Thymus (tissue), 11 donors: ENCODE measurements at regions not wholly inside any gene's neighbourhood (a gene's known extent, or its start where the extent isn't known, plus 50 kb on each side); places are given as distances from the start of the nearest gene placed in this dataset.

Experiments
- DNase-seq, 9 donors: peaks; one replicate each; pipeline ENCODE4 v3.0.0-alpha.2; 2013; ENCODE audit warnings: low spot score in 9 of 9, low read depth in 6 of 9, missing footprints in 1 of 9
- H3K27ac ChIP-seq, 2 donors: one replicate each; pipeline ENCODE4 v1.5.1; 2013; ENCODE audit warnings: control low read depth in 1 of 2, low read depth in 1 of 2, low read length in 1 of 2, mild to moderate bottlenecking in 1 of 2, moderate library complexity in 1 of 2
- H3K27me3 ChIP-seq, 2 donors: one replicate each; pipeline ENCODE4 v1.5.1; 2013; ENCODE audit warnings: low read length in 1 of 2; ENCODE audit not compliant: control insufficient read depth in 2 of 2, insufficient read depth in 1 of 2
- H3K36me3 ChIP-seq, 2 donors: one replicate each; pipeline ENCODE4 v1.5.1; 2013; ENCODE audit warnings: low read length in 1 of 2, mild to moderate bottlenecking in 1 of 2, moderate library complexity in 1 of 2; ENCODE audit not compliant: control insufficient read depth in 2 of 2, insufficient read depth in 2 of 2
- H3K4me1 ChIP-seq, 2 donors: one replicate each; pipeline ENCODE4 v1.5.1; 2013; ENCODE audit warnings: low read length in 2 of 2; ENCODE audit not compliant: control insufficient read depth in 2 of 2, insufficient read depth in 2 of 2
- H3K4me3 ChIP-seq, 2 donors: one replicate each; pipeline ENCODE4 v1.5.1; 2013; ENCODE audit warnings: low read length in 2 of 2, control low read depth in 1 of 2, mild to moderate bottlenecking in 1 of 2
- H3K9me3 ChIP-seq, 2 donors: one replicate each; pipeline ENCODE4 v1.5.1; 2013; ENCODE audit warnings: low read length in 1 of 2, mild to moderate bottlenecking in 1 of 2; ENCODE audit not compliant: control insufficient read depth in 2 of 2, insufficient read depth in 1 of 2
- WGBS: extraction: QIAGEN DNeasy Blood & Tissue Kit; methylation state at CpG from one replicate; pipeline ENCODE4 v1.1.7; 2013; 5-methylcytosine and 5-hydroxymethylcytosine counted together
- donor health status: healthy.

DNA sequence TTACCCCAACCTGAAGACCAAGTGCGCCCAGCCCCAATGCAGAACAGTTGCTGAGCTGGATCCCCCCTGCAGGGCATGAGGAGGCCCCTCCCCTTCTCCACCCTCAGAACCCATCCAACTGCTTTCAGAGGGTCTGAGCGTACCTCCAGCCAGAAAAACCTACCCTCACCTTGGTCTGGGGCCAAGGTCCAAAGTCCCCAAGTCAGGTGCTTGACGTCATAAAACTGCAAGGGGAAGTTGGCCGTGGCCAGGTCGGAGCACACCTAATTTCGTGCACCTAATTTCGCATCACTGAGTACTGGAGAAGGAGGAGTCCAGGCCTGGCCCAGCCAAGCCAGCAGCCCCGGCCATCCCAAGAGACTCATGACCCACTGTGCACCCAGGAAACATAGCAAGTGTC is 289.8 kb downstream of the CTTN start:
- no peaks in the 10 kb centered on the region for H3K36me3 ChIP-seq
- H3K4me3 ChIP-seq: no peak overlapping the region
- H3K27me3 ChIP-seq: no peaks in the 10 kb centered on the region
- H3K27ac ChIP-seq: no peak overlapping the region
- H3K9me3 ChIP-seq: no peaks in the 10 kb centered on the region
- WGBS: 87% methylated on average over 8 of the region's 8 CpGs
- H3K4me1 ChIP-seq: no peaks in the 10 kb centered on the region
- DNase-seq: no peak

DNA sequence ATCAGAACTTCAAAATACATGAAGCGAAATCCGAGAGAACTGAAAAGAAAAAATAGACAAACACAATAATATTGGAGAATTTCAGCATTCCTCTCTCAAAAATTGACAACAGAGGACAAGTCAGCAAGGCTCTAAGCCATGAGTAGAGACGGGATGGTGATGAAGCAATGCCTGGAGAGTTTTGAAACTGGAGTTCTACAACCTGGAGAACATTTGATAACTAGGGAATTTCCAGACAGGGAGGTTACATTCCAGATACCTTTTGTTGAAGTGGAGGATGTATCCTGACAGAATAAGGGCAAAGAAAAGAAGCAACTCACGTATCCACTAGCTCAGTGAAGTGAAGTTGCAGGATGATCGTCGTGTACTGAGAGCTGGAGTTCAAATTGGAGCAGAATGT is 291.4 kb downstream of the CTTN start:
- H3K36me3 ChIP-seq: no peaks in the 10 kb centered on the region
- no peak overlapping the region for H3K4me3 ChIP-seq
- H3K9me3 ChIP-seq: no peaks in the 10 kb centered on the region
- no peaks in the 10 kb centered on the region for H3K27me3 ChIP-seq
- no peaks in the 10 kb centered on the region for H3K4me1 ChIP-seq
- DNase-seq: no peak
- no peak overlapping the region for H3K27ac ChIP-seq
- WGBS: 91% methylated on average over 6 of the region's 6 CpGs

DNA sequence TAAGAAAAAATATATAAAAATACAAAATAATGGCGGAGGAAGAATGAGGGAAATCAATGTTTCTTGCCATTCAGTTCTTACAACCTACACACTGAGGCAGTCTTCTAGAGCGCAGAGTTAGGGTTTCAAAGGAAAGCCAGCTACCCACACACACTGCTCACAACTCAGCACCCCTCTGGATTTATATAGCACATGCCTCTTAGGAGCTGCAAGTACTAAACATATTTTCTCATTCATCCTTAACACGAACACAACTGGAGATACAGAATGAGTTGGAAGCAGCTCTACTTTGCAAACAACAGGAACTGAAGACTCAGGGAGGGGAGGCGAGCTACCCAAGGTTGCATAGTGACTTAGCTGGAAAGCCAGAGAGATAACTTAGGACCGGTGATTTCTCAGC is 293.8 kb downstream of the CTTN start:
- Histone ChIP-seq H3K9me3 (no peaks in the 10 kb centered on the region), H3K27ac (no peak overlapping the region), H3K4me1 (no peaks in the 10 kb centered on the region), H3K27me3 (no peaks in the 10 kb centered on the region), H3K36me3 (no peaks in the 10 kb centered on the region), H3K4me3 (no peak overlapping the region)
- 94% methylated on average over 5 of the region's 5 CpGs for WGBS
- no peak for DNase-seq

DNA sequence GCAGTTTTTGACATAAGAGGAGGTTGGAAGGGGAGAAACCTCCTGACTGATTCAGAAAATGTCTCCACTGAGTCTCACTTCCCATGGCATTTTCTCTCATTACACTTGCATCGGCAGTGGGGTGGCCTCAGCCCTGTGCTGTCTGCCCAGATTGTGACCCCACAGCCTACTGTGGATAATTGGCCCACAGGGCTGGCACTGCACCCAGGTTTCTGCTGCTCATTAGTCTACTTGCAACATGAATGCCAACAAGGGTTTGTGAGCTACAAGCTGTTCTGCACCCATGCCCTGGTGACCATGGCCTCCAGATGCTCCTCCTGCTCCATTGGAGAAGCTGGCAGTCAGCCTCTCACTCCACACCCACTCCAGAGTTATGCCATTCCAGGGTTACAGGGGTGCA is 296.0 kb downstream of the CTTN start:
- 96% methylated on average over 1 of the region's 1 CpG for WGBS
- Histone ChIP-seq H3K9me3 (no peaks in the 10 kb centered on the region), H3K36me3 (no peaks in the 10 kb centered on the region), H3K27ac (no peak overlapping the region), H3K4me3 (no peak overlapping the region), H3K27me3 (no peaks in the 10 kb centered on the region), H3K4me1 (no peaks in the 10 kb centered on the region)
- DNase-seq: no peak

DNA sequence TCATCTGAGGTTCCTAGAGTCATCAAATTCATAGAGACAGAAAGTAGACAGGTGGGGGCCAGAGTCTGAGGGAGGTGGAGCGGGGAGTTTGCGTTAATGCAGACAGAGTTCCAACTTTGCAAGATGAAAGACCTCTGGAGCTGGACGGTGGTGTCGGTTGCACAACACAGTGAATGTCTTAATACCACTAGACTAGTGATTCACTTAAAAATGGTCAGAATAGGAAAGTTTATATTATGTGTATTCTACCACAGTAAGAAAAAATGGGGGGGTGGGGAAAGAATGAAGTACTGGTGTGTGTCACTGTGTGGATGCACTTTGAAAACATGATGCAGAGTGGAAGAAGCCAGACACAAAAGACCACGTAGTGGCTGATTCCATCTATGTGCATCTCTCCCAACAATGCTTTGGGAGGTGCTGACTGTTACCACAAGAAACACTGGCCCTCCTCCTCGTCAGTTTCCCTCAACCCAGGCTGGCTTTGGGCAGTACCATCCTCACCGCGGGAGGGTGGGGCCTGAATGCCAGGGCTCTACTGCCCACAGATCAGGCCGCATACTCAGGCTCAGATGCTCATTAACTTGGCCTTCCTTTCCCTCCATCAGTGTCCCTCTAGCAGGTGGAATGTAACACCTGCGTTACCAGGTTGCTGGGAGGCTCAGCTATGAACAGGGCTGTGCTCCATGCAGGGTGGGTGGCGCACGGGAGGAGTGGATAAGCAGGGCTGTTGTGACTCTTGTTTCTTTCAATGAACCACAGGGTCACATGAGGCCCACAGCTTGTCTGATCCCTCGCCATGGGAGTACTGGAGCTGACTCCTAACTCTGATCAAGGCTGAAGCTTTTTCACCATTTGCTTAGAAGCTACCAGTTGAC is 297.0 kb downstream of the CTTN start:
- no peaks in the 10 kb centered on the region for H3K4me1 ChIP-seq
- H3K9me3 ChIP-seq: no peaks in the 10 kb centered on the region
- H3K4me3 ChIP-seq: no peak overlapping the region
- DNase-seq: no peak
- WGBS: 93% methylated on average over 13 of the region's 13 CpGs
- no peak overlapping the region for H3K27ac ChIP-seq
- no peaks in the 10 kb centered on the region for H3K27me3 ChIP-seq
- H3K36me3 ChIP-seq: no peaks in the 10 kb centered on the region

DNA sequence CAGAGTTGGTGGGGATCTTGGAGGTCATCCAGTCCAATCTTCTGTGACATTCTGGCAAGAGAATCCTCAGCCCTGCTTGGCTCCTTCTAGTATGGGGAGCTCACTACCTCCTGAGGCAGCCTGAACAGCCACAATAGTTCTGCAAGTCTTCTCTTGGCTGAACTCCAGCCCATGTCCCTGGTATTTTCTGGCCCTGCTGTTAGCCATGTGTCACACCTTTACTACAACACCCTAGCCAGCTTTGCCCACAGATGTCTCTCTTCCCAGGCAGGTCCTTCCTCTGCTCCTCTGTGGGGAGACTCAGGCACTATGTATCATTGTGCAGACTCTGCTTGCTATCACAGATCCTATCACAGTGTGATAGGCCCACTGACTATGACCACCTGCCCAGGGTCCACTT is 297.7 kb downstream of the CTTN start:
- Histone ChIP-seq H3K4me1 (no peaks in the 10 kb centered on the region), H3K27ac (no peak overlapping the region), H3K9me3 (no peaks in the 10 kb centered on the region), H3K36me3 (no peaks in the 10 kb centered on the region), H3K4me3 (no peak overlapping the region), H3K27me3 (no peaks in the 10 kb centered on the region)
- DNase-seq: no peak

DNA sequence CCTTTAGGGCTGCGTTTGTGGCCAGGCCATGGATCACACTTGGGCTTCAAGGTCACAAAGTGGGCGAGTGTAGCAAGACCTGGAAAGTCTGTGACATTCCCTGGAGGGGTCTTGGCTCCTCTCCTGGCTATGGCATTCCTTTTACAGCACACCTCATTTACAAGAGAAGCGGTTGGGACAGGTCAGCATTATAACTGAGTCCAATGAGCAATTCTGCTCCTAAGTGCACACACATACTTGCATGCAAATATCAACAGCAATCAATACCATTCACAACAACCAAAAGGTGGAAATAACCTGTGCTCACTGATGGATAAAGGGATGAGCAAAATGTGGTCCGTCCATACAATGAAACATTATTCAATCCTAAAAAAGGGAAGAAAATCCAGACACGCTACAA is 298.2 kb downstream of the CTTN start:
- Histone ChIP-seq H3K4me1 (no peaks in the 10 kb centered on the region), H3K36me3 (no peaks in the 10 kb centered on the region), H3K4me3 (no peak overlapping the region), H3K27me3 (no peaks in the 10 kb centered on the region), H3K9me3 (no peaks in the 10 kb centered on the region), H3K27ac (no peak overlapping the region)
- no peak for DNase-seq
- 95% methylated on average over 5 of the region's 5 CpGs for WGBS

DNA sequence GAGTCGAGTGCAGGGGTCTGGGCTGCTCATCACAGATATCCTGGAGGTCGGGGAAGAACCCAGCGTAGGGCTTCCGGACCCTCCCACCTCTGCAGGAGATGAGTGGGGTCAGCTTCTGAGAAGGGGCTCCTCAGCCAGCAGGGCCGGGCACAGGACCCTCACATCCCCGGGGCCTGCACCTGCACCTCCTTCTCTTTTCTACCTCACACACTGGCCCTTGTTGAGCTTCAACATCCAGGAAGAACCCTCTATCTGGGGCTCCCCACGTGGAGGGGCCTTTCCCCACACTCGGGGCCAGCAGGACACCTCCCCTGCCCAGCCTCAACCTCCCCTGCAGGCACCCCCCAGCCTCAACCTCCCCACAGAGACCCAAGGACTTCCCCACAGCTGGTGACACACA is 299.4 kb downstream of the CTTN start:
- no peaks in the 10 kb centered on the region for H3K36me3 ChIP-seq
- 88% methylated on average over 8 of the region's 8 CpGs for WGBS
- no peak overlapping the region for H3K4me3 ChIP-seq
- no peaks in the 10 kb centered on the region for H3K9me3 ChIP-seq
- H3K27ac ChIP-seq: no peak overlapping the region
- no peak for DNase-seq
- no peaks in the 10 kb centered on the region for H3K27me3 ChIP-seq
- H3K4me1 ChIP-seq: no peaks in the 10 kb centered on the region

DNA sequence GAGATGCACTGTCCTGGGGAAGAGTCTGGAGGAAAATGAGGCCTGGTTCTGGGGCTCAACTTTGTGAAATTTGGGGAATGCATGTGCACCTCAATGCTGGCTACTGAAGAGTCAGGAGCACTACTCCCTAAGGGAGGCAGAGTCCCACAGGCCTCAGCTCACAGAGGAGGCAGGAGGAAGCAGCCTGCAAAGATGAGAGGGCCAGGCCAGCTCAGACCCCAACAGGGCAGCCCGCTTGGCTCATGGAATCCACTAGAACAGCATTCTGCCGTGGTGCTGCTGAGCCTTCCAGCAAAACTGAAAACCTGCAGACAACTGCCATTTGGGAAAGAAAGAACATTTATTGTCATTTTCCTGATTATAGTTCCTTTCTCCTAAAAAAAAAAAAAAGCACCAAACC is 300.5 kb downstream of the CTTN start:
- WGBS: 86% methylated on average over 2 of the region's 2 CpGs
- Histone ChIP-seq H3K9me3 (no peaks in the 10 kb centered on the region), H3K27ac (no peak overlapping the region), H3K36me3 (no peaks in the 10 kb centered on the region), H3K4me1 (no peaks in the 10 kb centered on the region), H3K4me3 (no peak overlapping the region), H3K27me3 (no peaks in the 10 kb centered on the region)
- no peak for DNase-seq
